Aorta (tissue), 5 donors: ENCODE measurements at regions not wholly inside any gene's neighbourhood (a gene's known extent, or its start where the extent isn't known, plus 50 kb on each side); places are given as distances from the start of the nearest gene placed in this dataset.

Experiments
- ATAC-seq: fragments of 200-7000 bp; cut with Tn5 transposase; one replicate; pipeline ENCODE4 v1.9.1; 2022; ENCODE audit warnings: moderate library complexity; ENCODE audit not compliant: low FRiP score
- DNase-seq, 2 donors: peaks; one replicate each; pipeline ENCODE4 v3.0.0-alpha.2; 2020
- H3K27ac ChIP-seq, 2 donors: one replicate each; pipeline ENCODE4 v1.5.1; 2013; ENCODE audit warnings: low read length in 2 of 2, mild to moderate bottlenecking in 2 of 2, moderate library complexity in 2 of 2, control low read depth in 1 of 2, inconsistent platforms in 1 of 2, low read depth in 1 of 2
- H3K27me3 ChIP-seq, 2 donors: one replicate each; pipeline ENCODE4 v1.6.1; 2013; ENCODE audit warnings: control low read depth in 1 of 2, low read length in 1 of 2, mild to moderate bottlenecking in 1 of 2, moderate library complexity in 1 of 2; ENCODE audit not compliant: insufficient read depth in 2 of 2, control insufficient read depth in 1 of 2
- H3K36me3 ChIP-seq, 2 donors: one replicate each; pipeline ENCODE4 v1.6.1; 2013; ENCODE audit warnings: control low read depth in 1 of 2, low read length in 1 of 2, mild to moderate bottlenecking in 1 of 2; ENCODE audit not compliant: insufficient read depth in 2 of 2, control insufficient read depth in 1 of 2
- H3K4me1 ChIP-seq, 2 donors: one replicate each; pipeline ENCODE4 v1.6.1; 2013; ENCODE audit warnings: low read length in 2 of 2, control low read depth in 1 of 2, mild to moderate bottlenecking in 1 of 2, moderate library complexity in 1 of 2; ENCODE audit not compliant: insufficient read depth in 2 of 2, control insufficient read depth in 1 of 2
- H3K4me3 ChIP-seq, 2 donors: one replicate each; pipeline ENCODE4 v1.5.1; 2013; ENCODE audit warnings: low read length in 2 of 2, control low read depth in 1 of 2, mild to moderate bottlenecking in 1 of 2
- H3K9me3 ChIP-seq: one replicate; pipeline ENCODE4 v1.6.1; 2013; ENCODE audit warnings: mild to moderate bottlenecking, low read length; ENCODE audit not compliant: control insufficient read depth
- WGBS, 2 donors: extraction: QIAGEN DNeasy Blood & Tissue Kit; methylation state at CpG; one replicate each; pipeline ENCODE4 v1.1.7; 2013; 5-methylcytosine and 5-hydroxymethylcytosine counted together
- intact Hi-C, 2 donors: fragments of 100-400 bp; cut with DNase I; formaldehyde crosslinking; loops; one replicate each; pipeline versions ENCODE4 v1.14.2 to v1.15.0; 2022
- donor health status: healthy with polysubstance abuse.
- donor health status: Bipolar disorder and iron deficiency.
- donor health status: DM: no; HTN: no; CAD: no.
- donor health status: DM: no; HTN: no; CAD: no.
- donor health status: DM: yes; HTN: yes; CAD: no.

DNA sequence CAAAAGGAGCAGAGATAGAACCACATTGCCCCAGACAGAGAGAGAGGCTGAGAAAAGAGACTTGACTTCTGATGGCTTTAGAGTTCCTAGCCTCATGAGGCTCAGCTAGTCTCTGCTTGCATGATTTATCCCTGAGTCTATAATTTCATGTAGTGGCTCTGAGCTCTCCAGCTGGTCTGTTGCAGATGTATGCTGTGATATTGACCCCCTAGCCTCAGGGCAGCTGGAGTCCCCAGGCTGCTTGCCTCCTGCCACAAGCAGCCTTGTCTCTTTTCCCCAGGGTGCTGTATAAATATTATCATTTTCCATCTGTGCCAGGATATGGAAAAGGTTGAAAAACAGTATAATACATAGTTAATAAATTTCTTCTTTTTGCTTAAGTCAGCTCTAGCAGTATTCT, 467.6 kb upstream of the CWC22 start:
- intact Hi-C loops: no loop called here
- ATAC-seq (no peak), DNase-seq (no peak)
- Histone ChIP-seq H3K9me3 (no peaks in the 10 kb centered on the region), H3K27ac (no peak overlapping the region), H3K4me1 (no peaks in the 10 kb centered on the region), H3K36me3 (no peaks in the 10 kb centered on the region), H3K4me3 (no peak overlapping the region), H3K27me3 (no peaks in the 10 kb centered on the region)

- Histone ChIP-seq H3K27ac (no peak overlapping the region), H3K36me3 (no peaks in the 10 kb centered on the region), H3K4me3 (no peak overlapping the region), H3K27me3 (no peaks in the 10 kb centered on the region), H3K9me3 (no peaks in the 10 kb centered on the region), H3K4me1 (no peaks in the 10 kb centered on the region)
- DNase-seq: no peak
- ATAC-seq: no peak
- intact Hi-C loops: no loop called here
- WGBS, 2 donors: 36 to 40% methylated on average over 1 of the region's 1 CpG
Measured at GRCh38 chr2:180473456-180473855, 466.4 kb upstream of the CWC22 start.

- DNase-seq (no peak), ATAC-seq (no peak)
- 29 to 36% methylated on average over 1 of the region's 1 CpG for WGBS, 2 donors
Measured at GRCh38 chr2:180472133-180472532, 465.0 kb upstream of the CWC22 start.

GRCh38 chr2:180463608-180464007, 456.5 kb upstream of the CWC22 start:
- DNase-seq: no peak
- no peaks in the 10 kb centered on the region for H3K27me3 ChIP-seq
- no peaks in the 10 kb centered on the region for H3K36me3 ChIP-seq
- H3K27ac ChIP-seq: no peak overlapping the region
- no peaks in the 10 kb centered on the region for H3K4me1 ChIP-seq
- intact Hi-C loops: no loop called here
- ATAC-seq: no peak
- no peaks in the 10 kb centered on the region for H3K9me3 ChIP-seq
- no peak overlapping the region for H3K4me3 ChIP-seq

More at GRCh38 chr2:180472133-180472532, 465.0 kb upstream of the CWC22 start:
- Histone ChIP-seq H3K4me1 (no peaks in the 10 kb centered on the region), H3K4me3 (no peak overlapping the region), H3K9me3 (no peaks in the 10 kb centered on the region), H3K27me3 (no peaks in the 10 kb centered on the region), H3K27ac (no peak overlapping the region), H3K36me3 (no peaks in the 10 kb centered on the region)
- intact Hi-C loops: no loop called here

- Histone ChIP-seq H3K36me3 (no peaks in the 10 kb centered on the region), H3K27ac (no peak overlapping the region), H3K4me1 (no peaks in the 10 kb centered on the region), H3K27me3 (no peaks in the 10 kb centered on the region), H3K4me3 (no peak overlapping the region), H3K9me3 (no peaks in the 10 kb centered on the region)
- 86% methylated on average over 3 of the region's 3 CpGs for WGBS, 2 donors
- DNase-seq (no peak), ATAC-seq (no peak)
- intact Hi-C loops: no loop called here
Measured at GRCh38 chr2:180461761-180462160, 454.7 kb upstream of the CWC22 start.

DNA sequence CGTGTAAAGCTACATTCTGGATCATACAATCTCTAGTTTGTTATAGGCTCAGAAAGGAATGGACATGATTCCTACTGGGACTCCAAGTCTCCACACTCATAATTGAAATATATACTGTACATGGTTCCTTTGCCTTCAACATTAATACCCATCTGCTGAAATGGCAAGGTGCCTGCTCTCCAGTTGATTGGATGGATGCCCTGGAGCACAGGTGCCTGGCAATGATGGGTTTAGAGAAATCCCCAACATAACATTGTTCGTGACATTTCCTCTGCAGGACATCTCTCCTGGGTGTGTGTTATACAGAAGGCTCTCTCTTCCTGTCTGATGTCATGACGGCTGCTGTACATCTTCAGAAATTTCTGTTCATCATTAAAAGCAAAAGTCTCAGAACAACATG, 449.7 kb upstream of the CWC22 start:
- H3K36me3 ChIP-seq: no peaks in the 10 kb centered on the region
- H3K4me3 ChIP-seq: no peak overlapping the region
- no peak for ATAC-seq
- H3K9me3 ChIP-seq: no peaks in the 10 kb centered on the region
- no peaks in the 10 kb centered on the region for H3K27me3 ChIP-seq
- no peak overlapping the region for H3K27ac ChIP-seq
- 72% methylated on average over 3 of the region's 3 CpGs for WGBS, 2 donors
- no peak for DNase-seq
- intact Hi-C loops: no loop called here
- H3K4me1 ChIP-seq: no peaks in the 10 kb centered on the region

DNA sequence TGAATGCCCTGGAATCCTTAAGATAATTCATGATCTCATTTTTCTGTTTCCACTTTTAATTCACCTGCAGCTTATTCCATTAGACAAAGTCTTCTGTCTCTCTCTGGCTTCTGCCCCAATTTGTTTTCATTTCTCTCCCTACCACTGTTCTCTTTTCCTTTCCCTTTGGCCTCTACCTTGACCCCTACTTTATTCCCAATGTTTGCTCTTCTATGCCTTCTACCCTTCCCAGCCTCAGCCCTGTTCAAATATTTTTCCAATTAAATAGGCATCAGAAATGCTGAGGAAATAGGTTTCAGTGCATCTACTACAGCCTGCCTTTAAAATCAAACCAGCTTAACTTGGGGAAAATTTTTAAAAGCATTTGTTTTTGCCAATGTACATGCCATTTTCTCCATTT, 443.7 kb upstream of the CWC22 start:
- Histone ChIP-seq H3K36me3 (no peaks in the 10 kb centered on the region), H3K4me1 (no peaks in the 10 kb centered on the region), H3K27ac (no peak overlapping the region), H3K9me3 (no peaks in the 10 kb centered on the region), H3K27me3 (no peaks in the 10 kb centered on the region), H3K4me3 (no peak overlapping the region)
- intact Hi-C loops: no loop called here
- ATAC-seq (no peak), DNase-seq (no peak)

- DNase-seq: no peak
Measured at GRCh38 chr2:180449171-180449915, 442.2 kb upstream of the CWC22 start.

DNA sequence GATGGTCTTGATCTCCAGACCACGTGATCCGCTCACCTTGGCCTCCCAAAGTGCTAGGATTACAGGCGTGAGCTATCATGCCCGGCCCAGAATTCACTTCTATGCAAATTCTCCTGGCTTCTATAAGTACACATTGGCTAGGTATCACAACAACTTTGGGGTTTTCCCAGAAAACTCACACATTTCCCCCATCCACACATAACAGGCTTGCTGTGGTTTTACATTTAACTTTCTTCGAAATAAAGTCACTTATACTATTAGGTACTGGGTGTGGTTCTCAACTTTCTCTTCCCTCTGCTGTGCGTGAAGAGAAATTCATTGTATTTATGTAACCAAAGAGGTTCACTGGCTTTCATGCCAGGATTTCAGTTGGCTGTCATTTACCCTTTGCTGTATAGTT, 439.4 kb upstream of the CWC22 start:
- Histone ChIP-seq H3K27ac (no peak overlapping the region), H3K36me3 (no peaks in the 10 kb centered on the region), H3K4me1 (no peaks in the 10 kb centered on the region), H3K4me3 (no peak overlapping the region), H3K27me3 (no peaks in the 10 kb centered on the region), H3K9me3 (peaks cover 2% of the 10 kb centered on the region)
- WGBS, 2 donors: 88 to 89% methylated on average over 6 of the region's 6 CpGs
- ATAC-seq (no peak), DNase-seq (no peak)
- intact Hi-C loops: no loop called here

More at GRCh38 chr2:180449171-180449915, 442.2 kb upstream of the CWC22 start:
- 74% methylated on average over 3 of the region's 3 CpGs for WGBS, 2 donors
- no peak overlapping the region for H3K27ac ChIP-seq
- H3K4me3 ChIP-seq: no peak overlapping the region
- intact Hi-C loops: no loop called here
- H3K4me1 ChIP-seq: no peaks in the 10 kb centered on the region
- ATAC-seq: no peak
- no peaks in the 10 kb centered on the region for H3K9me3 ChIP-seq
- no peaks in the 10 kb centered on the region for H3K27me3 ChIP-seq
- H3K36me3 ChIP-seq: no peaks in the 10 kb centered on the region
